Gastroesophageal sphincter (tissue), 4 donors: ENCODE measurements at regions not wholly inside any gene's neighbourhood (a gene's known extent, or its start where the extent isn't known, plus 50 kb on each side); places are given as distances from the start of the nearest gene placed in this dataset.

Source experiments
- ATAC-seq: fragments of 150-250 bp; one replicate; pipeline ENCODE4 v1.9.1; 2016; ENCODE audit warnings: mild to moderate bottlenecking, moderate library complexity
- H3K27ac ChIP-seq, 4 donors: fragments of 200-600 bp; sonication (generic) in 3 of 4; 1 replicate in 3 of 4; 2 replicates in 1 of 4; pipeline ENCODE4 v1.5.1; 2016 to 2019
- H3K27me3 ChIP-seq: fragments of 200-600 bp; sonication (generic); one replicate; pipeline ENCODE4 v1.5.1; 2019
- H3K36me3 ChIP-seq, 2 donors: fragments of 200-600 bp; sonication (generic); one replicate each; pipeline ENCODE4 v1.5.1; 2019; ENCODE audit warnings: control low read depth in 1 of 2
- H3K4me1 ChIP-seq, 3 donors: fragments of 200-600 bp; sonication (generic); 1 replicate in 2 of 3; 2 replicates in 1 of 3; pipeline ENCODE4 v1.5.1; 2016 to 2019; ENCODE audit warnings: control low read depth in 2 of 3
- H3K4me3 ChIP-seq, 2 donors: fragments of 200-600 bp; sonication (generic); one replicate each; pipeline ENCODE4 v1.5.1; 2019; ENCODE audit warnings: mild to moderate bottlenecking in 1 of 2, moderate library complexity in 1 of 2
- H3K9me3 ChIP-seq, 3 donors: fragments of 200-600 bp; sonication (generic); one replicate each; pipeline ENCODE4 v1.5.1; 2017 to 2019; ENCODE audit warnings: control low read depth in 2 of 3
- CTCF ChIP-seq, 4 experiments: fragments of 200-600 bp in 2 of 4; fragments of 450-650 bp in 2 of 4; sonication (generic) in 1 of 4; IDR thresholded peaks; one replicate each; pipeline ENCODE4 v1.5.1; 2017 to 2019; ENCODE audit warnings: antibody characterized with exemption in 4 of 4, mild to moderate bottlenecking in 2 of 4, moderate library complexity in 2 of 4
- EP300 ChIP-seq: sonication (generic); formaldehyde crosslinking; IDR thresholded peaks from one replicate; pipeline ENCODE4 v1.6.1; 2017; ENCODE audit warnings: antibody characterized with exemption, mild to moderate bottlenecking
- POLR2A ChIP-seq, 2 donors: fragments of 450-650 bp; IDR thresholded peaks; one replicate each; pipeline ENCODE4 v1.6.1; 2017; ENCODE audit warnings: antibody characterized with exemption in 2 of 2, mild to moderate bottlenecking in 2 of 2, moderate library complexity in 1 of 2
- POLR2AphosphoS5 ChIP-seq: sonication (generic); formaldehyde crosslinking; IDR thresholded peaks from one replicate; pipeline ENCODE4 v1.6.1; 2017; ENCODE audit warnings: antibody characterized with exemption
- WGBS, 2 donors: methylation state at CpG; one replicate each; pipeline ENCODE4 v1.1.5; 2018; ENCODE audit warnings: low coverage in 1 of 2; 5-methylcytosine and 5-hydroxymethylcytosine counted together

- ATAC-seq = no peak
- no peaks in the 10 kb centered on the region for H3K27me3 ChIP-seq
- no peak overlapping the region for H3K27ac ChIP-seq
- WGBS, 2 donors = 35 to 53% methylated on average over 4 of the region's 4 CpGs
- H3K4me1 ChIP-seq = no peaks in the 10 kb centered on the region
- peaks cover 0 to 17% (median 0%) of the 10 kb centered on the region in 3 donors for H3K9me3 ChIP-seq
- H3K4me3 ChIP-seq = no peak overlapping the region
- H3K36me3 ChIP-seq = no peaks in the 10 kb centered on the region
- TF ChIP-seq EP300 = no peak
- TF ChIP-seq CTCF (IDR thresholded peaks at IDR 0.05) = no peak
- no peak for TF ChIP-seq POLR2A (IDR thresholded peaks at IDR 0.05)
- no peak for TF ChIP-seq POLR2AphosphoS5
Observed at GRCh38 chr2:75986617-75987016, 275.9 kb upstream of the GCFC2 start.

- H3K9me3 ChIP-seq = peaks cover 0 to 11% (median 0%) of the 10 kb centered on the region in 3 donors
- H3K4me1 ChIP-seq = no peaks in the 10 kb centered on the region
- no peaks in the 10 kb centered on the region for H3K36me3 ChIP-seq
- no peak overlapping the region for H3K4me3 ChIP-seq
- no peak for TF ChIP-seq POLR2AphosphoS5
- no peak for TF ChIP-seq POLR2A (IDR thresholded peaks at IDR 0.05)
- no peak for TF ChIP-seq CTCF (IDR thresholded peaks at IDR 0.05)
- no peak for TF ChIP-seq EP300
- H3K27me3 ChIP-seq = no peaks in the 10 kb centered on the region
- 60 to 77% methylated on average over 2 of the region's 2 CpGs for WGBS, 2 donors
- no peak for ATAC-seq
- H3K27ac ChIP-seq = no peak overlapping the region
Observed at GRCh38 chr2:75982719-75983118, 272.0 kb upstream of the GCFC2 start.

GRCh38 chr2:75964646-75965045, 253.9 kb upstream of the GCFC2 start:
- Histone ChIP-seq H3K4me1 (no peaks in the 10 kb centered on the region), H3K27me3 (no peaks in the 10 kb centered on the region), H3K27ac (no peak overlapping the region), H3K36me3 (no peaks in the 10 kb centered on the region), H3K9me3 (no peaks in the 10 kb centered on the region), H3K4me3 (no peak overlapping the region)
- ATAC-seq = no peak
- TF ChIP-seq POLR2AphosphoS5 (no peak), POLR2A (IDR thresholded peaks at IDR 0.05) (no peak), EP300 (no peak), CTCF (IDR thresholded peaks at IDR 0.05) (no peak)
- 40 to 84% methylated on average over 1 to 2 of the region's 2 CpGs for WGBS, 2 donors

DNA sequence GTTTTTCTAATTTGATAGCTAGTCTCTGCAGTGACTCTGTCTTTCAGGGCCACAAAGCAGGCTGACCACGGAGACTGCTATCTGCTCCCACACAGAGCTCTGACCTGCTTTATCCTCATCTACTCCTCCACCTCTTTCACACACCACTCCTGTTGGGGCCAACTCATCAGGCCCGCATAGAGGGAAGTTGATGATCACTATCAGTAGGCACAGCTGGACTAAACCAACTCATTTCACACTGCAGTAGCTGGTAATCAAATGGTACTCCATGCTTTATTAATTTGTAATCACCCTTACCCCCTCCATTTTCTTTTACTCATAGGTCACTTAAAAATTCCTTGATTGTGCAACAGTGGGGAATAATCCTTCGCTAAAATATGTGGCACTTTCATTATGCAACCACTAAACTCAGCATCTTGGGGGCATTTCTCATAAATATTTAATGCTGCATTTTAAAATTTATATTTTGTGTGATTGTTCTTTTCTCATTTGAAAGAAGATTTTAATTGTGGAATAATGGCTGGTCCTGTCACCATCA, 249.8 kb upstream of the GCFC2 start:
- ATAC-seq = no peak
- 79 to 83% methylated on average over 2 to 3 of the region's 3 CpGs for WGBS, 2 donors

More for the DNA sequence above, 249.8 kb upstream of the GCFC2 start:
- H3K4me3 ChIP-seq = no peak overlapping the region
- no peaks in the 10 kb centered on the region for H3K27me3 ChIP-seq
- H3K9me3 ChIP-seq = no peaks in the 10 kb centered on the region
- TF ChIP-seq POLR2AphosphoS5 (no peak), CTCF (IDR thresholded peaks at IDR 0.05) (no peak), EP300 (no peak), POLR2A (IDR thresholded peaks at IDR 0.05) (no peak)
- no peaks in the 10 kb centered on the region for H3K4me1 ChIP-seq
- H3K36me3 ChIP-seq = no peaks in the 10 kb centered on the region
- no peak overlapping the region for H3K27ac ChIP-seq
